NCI-H1694 (cell line): ENCODE measurements at regions not wholly inside any gene's neighbourhood (a gene's known extent, or its start where the extent isn't known, plus 50 kb on each side); places are given as distances from the start of the nearest gene placed in this dataset.
A peak's percentile ranks its signal among the peaks of the same experiment; 100 is the strongest.
"Not testable (repeated sequence)": the region's sequence is repeated elsewhere in the genome, so short reads cannot be mapped to it uniquely, and the experiment has no call there.

ENCODE experiments used
- DNase-seq: peaks from one replicate; lab custom pipeline; 2025; lab: John Stamatoyannopoulos, UW

DNA sequence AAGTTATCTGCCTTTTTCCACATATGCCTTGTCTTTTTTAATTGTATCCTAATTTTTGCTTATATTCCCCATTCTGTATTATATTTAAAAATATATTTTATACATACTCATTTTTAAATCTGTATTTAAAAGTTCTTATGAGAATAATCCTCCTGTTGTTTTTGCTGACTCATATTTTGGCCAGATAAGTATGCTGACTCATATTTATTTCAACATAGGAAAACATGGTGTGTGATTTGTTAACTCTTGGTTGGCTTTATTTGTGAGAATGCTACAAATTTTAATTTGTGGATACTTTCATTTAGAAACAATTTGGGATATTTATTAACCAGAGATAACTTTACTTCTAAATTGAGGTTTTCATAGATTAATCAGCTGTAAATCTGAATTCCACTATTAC lies 587.7 kb downstream of the CPS1 start:
- DNase-seq, result no peak

DNA sequence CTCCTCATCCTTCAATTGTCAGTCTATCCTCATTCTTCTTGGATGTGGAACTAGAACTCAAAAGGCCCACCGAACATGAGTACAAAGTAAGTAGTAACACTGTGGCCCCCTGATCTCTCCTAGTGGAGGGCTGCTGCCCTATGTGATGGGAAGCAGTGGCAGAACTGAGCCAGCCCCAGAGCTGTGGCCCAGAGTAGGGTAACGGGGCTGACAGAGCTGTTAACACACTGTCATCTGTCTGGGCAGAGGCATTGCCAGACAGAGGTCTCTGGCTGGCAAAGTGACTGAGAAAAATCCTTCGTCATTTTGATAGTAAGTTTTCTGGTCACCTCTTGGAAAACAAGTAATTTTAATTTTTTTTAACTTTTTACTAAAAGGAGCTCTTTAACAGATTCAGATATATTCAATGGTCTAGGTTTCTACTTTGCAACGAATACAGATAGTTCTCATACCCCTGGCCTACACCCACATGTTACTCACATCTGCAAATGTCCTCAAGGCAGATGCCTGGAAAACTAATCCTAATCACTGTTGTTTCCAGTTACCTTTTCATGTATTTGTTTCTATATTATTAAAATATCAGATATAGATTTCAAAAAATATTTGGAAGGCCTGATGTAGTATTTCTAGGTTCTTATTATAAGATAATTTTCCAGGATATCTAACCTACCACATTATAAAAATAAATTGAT lies 588.7 kb downstream of the CPS1 start:
- DNase-seq, result no peak

DNA sequence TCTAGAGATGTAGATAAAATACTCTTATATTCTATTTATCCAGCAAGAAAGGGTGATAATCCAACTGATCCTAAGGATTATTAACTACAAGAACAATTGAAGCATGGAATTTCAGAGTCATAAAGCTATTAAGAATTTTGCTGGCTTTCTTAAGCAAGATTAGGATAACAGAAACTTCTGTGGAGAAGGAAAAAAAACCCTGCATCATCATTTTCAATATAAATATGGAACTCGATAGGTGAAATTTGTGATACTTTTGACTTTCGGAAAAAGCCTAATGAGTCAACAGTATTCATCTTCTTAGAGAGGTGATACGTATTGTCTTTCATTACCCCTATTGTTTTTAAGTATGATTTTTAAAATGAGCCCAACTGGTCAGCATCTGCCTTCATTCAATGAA lies 593.3 kb downstream of the CPS1 start:
- no peak for DNase-seq

DNA sequence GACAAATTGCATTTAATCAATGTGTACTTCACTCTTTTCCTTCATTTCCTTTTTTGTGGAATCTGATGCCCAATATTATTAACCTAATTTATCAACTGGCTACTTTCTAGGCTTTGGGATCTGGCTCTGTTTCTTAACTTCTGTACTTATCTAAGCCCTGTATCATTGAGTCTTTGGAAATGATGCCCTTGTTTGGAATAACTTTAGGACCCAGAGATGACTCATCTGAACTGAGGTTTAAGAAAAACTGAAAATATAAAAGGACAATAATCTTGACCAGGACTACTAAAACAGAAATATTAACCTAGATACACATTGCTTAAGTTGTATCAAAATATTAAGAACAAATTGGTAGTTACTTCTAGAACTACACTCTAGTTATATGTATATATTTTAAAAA lies 600.8 kb downstream of the CPS1 start:
- no peak for DNase-seq

DNA sequence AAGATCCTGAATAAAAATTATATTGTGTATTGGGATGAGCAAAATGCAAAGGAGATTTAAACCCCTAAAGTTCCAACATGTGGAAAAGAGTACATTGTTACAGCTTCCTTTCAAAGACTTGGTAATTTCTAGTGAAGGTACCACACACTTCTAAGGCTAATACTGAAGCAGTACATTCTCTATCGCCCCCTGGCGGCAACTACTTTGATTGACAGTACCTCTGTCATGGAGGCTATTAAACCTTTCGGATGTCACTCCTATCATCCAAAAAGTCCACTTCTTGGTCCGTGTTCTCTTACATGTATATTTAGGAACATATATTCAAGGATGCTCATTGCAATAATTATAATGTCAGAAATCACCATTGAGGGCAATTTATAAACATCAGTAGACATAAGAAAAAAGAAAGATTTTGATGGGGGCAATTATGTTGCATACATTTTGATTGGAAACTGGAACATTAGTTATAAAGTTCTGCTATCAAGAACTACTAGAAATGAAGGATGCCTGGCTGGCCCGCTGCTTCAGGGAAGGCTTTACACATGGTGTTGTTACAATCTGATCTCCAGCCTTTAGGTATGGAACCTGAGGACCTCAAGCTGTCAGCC lies 601.6 kb downstream of the CPS1 start:
- DNase-seq, result peak; percentile 84

DNA sequence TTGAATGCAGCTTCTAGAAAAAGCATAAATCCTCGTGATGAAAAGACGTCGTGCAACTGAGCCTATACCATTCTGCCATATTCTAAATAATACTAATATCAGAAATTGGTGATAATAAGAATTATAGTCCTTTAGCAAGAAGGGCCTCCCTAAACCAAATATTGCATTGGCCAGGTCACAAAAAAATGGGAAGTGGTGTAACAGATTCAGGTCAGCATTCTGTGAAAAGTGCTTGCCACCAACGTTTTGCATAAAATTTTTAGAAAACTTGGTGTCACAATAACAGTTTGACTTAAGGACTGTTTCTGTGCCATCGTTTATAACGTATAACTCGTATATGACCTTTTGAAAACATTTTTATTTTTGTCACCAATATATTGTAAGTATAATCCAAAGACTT lies 603.6 kb downstream of the CPS1 start:
- DNase-seq, result no peak

DNA sequence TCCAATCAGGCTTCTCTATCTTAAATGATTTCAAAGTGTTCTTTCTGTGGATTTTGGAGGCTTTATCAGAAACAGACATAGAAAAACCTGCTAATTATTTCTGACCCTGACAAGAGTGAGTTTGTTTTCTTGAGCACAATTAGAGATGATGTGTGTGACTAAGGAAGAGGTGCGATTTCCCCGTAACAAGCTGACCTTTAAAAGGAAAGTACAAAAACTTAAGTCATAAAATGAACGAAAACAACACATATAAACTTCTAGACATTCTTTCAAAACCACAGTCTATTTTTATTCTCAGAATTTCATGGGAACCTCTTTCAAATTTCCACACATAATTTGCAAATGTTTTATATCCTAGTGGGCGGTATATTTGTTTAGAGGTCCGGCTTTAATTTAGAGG lies 604.8 kb downstream of the CPS1 start:
- no peak for DNase-seq

DNA sequence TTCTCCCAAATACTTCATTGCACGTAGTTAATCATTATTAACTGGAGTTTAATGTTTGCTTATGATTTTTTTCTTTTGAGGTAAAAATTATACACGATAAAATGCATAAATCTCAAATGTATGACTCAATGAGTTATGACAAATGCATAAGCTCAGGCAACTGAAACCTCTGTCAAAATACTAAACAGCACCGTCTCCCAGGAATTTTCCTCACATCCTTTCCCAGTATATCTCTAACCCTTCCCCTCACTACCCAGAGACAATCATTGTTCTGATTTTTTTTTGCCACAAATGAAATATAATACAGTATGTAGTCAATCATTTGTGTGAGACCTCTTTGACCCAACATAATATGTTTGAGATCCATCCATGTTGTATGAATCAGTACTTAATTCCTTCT lies 606.5 kb downstream of the CPS1 start:
- DNase-seq, result no peak

DNA sequence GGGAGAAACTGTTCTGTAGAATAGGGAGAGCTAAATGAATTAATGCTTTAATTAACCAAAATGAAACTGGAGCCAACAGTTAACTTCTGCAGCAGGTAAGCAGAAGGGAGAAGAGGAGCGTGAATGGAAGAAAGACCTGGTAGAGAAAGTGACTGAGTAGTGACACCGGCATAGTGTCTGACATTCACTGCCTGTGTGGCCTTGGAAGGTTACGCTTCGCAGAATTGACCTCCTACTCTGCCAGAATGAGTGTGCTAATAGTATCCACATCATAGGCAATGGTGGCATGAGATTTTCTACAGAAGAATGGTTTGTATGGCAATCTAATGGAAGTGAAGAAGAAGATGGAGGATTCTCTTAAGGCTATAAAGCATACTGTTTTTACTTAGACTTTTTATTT lies 614.4 kb downstream of the CPS1 start:
- DNase-seq, result no peak

DNA sequence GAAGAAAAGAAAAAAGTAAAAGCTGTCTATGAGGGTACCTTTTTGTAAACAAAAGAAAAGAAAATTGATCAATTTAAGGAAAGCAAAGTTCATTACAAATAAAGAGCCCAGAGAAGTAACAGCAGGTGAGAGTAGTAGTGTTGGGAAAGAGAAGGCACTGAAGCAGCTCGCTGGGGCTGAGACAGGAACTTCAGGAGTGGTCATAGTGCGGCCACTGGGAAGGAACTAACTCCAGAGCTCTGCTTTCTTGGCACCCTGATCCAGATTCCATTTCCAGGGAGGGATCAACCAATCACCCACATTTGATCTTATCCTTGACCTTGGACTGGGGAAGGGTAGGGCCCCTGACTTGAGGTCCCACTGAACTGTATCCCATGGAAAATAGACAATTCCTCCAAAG lies 617.6 kb downstream of the CPS1 start:
- DNase-seq, result no peak

DNA sequence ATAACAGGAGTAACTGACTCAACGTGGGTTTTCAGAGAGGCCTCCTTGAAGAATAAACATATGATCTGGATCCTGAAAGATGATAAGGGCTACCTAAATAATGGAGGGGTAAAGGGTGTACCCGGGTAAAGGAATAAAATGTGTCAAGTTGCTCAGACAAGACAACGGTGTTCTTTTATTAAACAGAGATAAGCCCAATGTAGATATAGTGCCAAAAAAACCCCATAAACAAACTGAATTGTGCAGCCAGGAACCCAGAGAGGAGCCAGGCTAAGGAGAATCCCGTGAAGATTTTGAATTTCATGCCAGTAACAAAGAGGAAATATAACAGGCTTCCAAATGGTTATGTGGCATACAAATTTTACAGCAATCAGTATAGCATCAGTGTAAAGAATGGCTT lies 618.2 kb downstream of the CPS1 start:
- no peak for DNase-seq

DNA sequence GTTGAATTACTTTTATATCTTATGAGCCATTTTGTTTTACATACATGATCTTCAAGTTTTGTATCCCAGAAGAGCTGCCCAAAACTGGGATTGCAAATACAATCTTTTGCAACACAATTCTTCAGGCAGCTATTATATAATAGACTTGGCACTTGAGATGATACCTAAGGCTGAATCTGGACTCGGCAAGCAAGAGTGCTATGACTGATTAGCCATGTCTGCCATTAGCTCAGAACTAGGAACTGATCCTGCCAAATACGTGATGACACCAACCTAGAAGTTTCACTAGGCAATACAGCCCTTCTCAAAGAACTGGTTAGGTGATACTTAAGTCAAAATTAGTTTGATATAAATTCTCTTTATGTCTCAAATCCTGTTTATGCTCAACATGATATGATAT lies 619.6 kb downstream of the CPS1 start:
- DNase-seq, result no peak

DNA sequence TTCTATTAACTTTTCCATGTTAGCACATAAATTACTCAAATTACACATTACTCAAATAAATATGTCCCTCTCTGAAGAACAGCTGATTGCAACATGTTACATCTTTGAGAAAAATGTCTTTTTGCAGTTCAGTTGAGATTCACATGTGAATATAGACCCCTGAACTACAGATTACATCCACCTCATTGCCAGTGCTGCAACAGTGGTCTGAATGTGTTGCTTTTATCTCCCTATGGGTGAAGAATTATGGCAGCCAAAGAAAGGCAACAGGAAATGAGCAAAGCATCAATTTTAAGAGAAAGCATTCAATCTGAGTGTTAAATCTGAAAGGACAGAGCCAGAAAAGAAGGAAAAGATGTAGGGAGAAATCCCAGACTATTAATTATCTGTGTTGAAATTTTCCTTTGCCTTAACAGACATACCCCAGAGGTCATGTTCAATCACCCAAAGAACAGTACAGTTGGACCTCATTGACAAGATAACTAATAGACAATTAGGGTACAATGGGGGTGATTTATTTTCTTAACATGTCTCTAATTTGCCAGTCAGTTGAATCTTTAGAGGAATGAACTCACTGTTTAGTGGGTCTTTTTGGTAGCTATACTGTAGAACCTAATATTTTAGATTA lies 620.2 kb downstream of the CPS1 start:
- no peak for DNase-seq

DNA sequence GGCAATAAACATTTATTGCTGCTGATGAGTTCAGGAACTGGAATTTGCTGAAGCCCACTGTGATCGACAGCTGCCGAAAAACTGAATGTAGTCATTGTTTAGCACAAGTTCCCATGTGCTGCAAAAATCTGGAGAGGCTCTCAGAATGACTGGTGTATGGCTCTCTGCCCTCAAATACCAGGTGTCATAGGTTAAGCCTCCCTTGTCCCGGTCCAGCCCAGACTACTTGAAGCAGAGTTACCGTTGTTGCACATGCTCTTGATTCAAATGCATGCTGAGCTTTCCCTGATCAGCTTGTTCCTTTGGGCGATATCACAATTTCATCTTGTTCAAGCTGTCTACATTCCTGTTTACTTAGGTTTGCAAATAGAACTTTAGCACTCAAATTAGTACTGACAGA lies 625.2 kb downstream of the CPS1 start:
- DNase-seq, result no peak

DNA sequence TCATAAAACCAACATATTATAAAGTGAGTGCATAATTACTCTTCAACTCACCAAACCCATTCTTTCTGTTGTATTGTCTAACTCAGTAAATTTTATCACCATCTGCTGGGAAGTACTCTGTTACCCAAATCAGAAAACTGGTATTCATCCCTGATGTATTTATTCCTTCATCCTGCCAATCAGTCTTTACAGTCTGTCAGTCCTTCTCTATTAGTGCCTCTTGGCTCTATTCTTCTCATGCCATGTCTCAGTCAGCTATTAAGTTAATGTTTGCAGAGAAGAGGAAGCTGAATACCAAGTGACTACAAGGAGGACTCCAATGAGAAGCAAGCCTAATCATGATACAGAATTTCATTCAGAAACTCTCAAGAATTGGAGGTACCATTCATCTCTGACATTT lies 631.2 kb downstream of the CPS1 start:
- DNase-seq, result no peak

DNA sequence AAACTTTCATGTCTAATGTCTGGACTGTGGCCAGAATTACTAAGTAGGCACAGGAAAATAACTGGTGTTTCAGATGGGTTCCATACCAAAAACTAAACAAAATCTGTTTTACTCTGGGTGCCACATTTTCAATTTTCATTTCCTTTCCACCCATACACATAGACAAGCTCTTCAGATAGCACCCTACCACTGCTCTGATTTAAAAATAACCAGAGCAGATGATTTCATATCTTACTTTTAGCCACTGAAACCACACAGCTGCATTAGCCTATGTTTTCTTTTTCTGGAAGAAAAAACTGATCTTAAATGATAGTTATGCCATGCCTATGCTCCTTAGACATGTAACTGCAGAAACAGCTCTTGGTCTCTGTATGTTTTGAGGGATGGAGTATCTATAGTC lies 647.6 kb downstream of the CPS1 start:
- no peak for DNase-seq

DNA sequence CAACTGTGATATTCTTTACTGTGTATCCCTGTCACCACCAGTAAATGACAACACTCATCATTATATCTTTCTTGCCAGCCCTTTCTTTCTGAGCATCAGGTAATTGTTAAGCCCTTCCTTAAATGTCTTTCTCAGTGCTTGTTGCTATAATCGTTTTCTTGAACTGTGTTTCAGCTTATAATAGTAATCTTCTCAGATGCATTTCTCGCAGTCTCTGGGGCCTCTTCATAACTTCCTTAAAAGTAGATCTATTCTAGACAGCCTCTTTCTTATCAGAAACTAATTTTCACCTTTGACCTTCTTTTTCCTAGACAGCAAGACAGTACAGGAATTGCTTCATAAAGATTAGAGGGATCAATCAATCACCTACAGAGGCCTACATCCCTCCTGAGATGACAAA lies 648.1 kb downstream of the CPS1 start:
- no peak for DNase-seq

DNA sequence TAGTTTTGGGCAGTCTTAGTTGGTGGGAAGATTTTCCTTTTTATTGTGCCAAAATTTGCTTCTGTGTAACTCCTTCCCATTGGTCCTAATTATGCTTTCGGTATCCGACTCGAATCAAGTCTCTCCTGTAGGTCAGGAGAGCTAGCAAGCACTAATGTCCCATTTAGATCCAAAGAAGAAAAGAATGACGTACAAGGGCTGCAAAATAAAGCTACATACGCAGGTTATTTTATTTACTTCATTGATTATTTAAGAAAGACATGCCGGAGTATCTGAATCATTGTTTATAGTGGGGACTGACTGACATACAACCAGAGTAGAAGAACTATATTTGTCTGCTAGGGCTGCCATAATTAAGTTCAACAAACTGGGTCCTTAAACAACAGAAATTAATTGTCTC lies 648.5 kb downstream of the CPS1 start:
- DNase-seq, result no peak

DNA sequence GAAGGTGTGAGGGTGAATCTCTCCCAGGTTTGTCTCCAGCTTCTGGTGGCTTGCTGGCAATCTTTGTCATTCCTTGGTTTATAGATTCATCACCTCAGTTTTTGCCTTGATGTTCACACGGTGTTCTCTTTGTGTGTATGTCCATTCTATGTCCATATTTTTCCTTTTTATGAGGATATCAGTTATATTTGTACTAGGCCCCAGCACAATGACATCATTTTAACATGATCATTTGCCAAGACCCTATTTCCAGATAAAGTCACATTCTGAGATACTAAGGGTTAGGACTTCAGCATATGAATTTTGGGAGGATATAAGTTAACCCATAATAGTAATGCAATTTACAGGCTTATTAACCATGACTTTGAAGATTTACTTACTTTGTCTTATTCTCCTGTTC lies 649.0 kb downstream of the CPS1 start:
- no peak for DNase-seq

DNA sequence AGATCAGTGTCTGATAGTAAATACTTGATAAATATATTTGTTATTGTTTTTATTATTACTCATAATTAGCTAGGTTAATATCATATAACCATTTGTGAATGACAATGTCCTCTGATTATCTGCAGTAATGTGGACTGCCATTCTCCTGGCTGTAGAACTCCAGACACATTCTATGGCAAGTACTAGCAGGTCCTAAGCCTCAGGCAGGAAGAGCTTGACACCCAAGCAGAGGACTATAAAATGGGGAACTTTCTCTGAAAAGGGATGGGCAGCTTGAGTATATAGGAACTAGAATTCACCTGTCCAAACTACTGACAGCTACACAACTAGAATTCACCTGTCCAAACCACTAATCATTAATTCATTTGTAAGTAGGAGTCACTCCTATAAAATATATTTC lies 649.4 kb downstream of the CPS1 start:
- DNase-seq, result no peak

DNA sequence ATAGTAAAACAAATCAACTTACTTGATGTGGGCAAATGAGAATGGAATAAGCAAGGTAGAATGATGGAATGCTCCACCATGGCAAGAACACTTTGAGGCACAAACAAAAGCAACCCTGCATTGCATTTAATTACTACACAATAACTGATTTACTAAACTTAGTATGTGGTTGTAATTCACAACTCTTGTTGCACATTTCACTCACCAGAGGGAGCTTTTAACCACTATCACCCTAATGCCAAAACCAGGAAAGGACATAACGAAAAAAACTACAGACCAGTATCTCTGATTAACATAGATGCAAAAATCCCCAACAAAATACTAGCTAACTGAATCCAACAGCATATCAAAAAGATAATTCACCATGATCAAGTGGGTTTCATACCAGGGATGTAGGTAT lies 659.8 kb downstream of the CPS1 start:
- DNase-seq, result no peak

DNA sequence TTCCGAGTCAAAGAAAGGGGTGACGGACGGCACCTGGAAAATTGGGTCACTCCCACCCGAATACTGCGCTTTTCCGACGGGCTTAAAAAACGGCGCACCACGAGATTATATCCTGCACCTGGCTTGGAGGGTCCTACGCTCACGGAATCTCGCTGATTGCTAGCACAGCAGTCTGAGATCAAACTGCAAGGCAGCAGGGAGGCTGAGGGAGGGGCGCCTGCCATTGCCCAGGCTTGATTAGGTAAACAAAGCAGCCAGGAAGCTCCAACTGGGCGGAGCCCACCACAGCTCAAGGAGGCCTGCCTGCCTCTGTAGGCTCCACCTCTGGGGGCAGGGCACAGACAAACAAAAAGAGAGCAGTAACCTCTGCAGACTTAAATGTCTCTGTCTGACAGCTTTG lies 663.1 kb downstream of the CPS1 start:
- not testable (repeated sequence) for DNase-seq

DNA sequence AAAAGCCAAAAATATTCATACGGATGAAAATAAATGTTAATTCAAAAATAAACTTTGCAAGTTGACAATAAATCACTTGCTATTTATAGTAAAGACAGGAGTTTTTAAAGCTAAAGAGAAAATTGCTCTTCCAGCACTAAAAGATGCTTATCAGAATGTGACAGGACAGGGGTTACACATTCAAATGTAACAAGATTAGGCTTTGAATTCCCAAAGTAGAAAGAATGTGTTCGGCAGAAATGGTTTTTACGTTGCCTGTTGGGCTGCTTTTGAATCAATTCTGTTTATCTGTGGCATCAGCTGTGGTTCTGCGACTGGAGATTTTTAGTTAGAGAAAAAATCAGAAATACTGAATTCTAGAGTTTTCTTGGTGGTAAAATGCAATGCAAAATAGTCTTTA lies 669.4 kb downstream of the CPS1 start:
- no peak for DNase-seq

DNA sequence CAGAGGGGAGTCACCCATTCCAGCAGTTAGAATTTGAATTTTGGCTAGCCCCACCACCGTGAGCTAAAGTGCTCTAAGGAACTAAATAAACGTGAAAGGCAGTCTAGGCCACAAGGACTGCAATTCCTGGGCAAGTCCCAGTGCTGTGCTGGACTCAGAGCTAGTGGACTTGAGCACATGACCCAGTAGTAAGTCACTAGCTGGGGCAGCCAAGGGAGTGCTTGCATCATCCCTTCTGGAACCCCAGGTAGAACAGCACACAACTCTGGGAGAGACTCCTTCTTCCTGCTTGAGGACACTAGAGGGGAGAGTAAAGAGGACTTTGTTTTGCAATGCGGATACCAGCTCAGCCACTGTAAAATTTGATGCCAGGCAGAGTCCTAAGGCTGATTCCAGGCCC lies 672.2 kb downstream of the CPS1 start:
- no peak for DNase-seq
